ENCODE measurements at regions not wholly inside any gene's neighbourhood (a gene's known extent, or its start where the extent isn't known, plus 50 kb on each side); places are given as distances from the start of the nearest gene placed in this dataset.
"Not testable (repeated sequence)": the region's sequence is repeated elsewhere in the genome, so short reads cannot be mapped to it uniquely, and the experiment has no call there.

DNA sequence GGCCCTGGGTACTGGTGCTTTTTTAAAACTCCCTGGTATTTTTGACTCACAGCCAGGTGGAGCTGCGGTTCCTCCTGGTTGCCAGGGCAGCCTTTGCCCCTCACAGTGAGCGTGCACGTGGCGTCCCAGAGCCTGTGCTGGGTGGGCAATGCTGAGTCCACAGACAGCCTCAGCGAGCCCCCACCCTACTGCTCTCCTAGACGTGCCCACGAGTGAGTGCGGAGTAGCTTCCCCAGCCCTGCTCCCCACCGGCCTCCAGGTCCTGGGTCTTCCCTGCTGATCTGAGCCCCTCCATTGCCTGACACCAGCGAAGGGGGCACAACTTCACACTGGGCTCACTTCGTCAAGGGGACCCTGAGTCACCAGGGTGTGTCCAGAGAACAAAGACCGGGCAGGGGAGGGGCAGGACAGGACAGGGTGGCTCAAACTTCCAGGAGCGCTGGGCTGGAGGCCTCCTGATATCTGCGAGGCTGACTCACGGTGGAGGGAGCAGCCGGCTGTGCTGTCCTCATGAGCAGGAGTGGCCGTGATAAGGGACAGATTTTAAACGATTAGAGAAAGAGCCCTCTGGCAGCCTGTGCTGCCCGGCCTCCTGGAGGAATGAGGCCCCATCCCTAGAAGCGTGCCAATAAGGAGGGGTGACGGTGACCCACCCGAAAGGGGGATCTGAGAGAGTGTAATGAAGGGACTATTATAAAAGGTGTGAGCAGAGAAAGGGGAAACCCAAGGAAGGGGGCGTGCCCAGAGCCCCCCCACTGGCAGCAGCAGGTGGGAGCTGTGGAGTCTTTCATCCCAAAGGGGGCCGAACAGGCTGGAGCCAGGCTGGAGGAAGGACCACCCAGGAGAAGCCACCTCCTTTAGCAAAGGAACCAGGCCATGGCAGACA, 129.3 kb upstream of the FGF3 start:
- DNase-seq (ENCODE audit: low read depth in 2 of 2, low spot score in 1 of 2): no peak

DNA sequence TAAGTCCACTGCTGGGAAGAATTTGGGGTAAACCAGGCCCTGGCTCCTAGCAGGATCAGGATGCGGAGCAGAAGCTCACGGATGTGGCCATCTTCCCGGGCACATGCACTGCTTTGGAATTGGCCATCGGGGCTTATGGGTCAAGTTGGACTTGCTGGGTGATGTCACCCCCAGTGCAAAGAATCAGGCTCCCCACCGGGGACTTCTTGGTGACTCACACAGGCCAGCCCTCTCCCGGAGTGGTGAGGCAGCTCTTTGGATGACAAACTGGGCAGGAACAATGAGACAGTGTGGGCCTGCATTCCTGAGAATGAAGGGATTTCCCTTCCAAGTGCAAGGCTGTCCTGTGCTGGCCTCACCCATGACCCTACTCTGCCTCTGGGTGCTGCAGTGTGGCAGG, 128.8 kb upstream of the ANO1 start:
- DNase-seq (ENCODE audit: low read depth in 2 of 2, low spot score in 1 of 2): no peak

DNA sequence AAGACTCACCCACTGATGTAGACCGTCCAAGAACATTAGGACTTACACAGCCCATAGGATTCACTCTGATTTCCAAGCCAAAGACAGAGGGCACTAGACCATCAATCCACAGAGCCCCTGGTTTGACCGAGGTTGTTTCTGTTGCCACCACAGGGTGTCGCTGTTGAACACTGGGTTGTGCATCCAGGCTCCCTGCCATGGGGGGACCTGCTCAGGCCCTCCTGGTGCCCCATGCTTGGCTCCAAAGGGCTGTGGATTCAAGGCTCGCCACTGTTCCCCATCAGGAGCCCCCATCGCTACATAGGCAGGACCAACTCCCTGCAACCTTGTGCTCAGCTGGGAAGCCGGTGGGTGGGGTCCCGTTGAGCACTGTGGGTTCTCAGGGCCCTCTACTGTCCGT, 128.0 kb upstream of the ANO1 start:
- DNase-seq (ENCODE audit: low read depth in 2 of 2, low spot score in 1 of 2): no peak

GRCh38 chr11:69950621-69951020, 127.5 kb upstream of the ANO1 start:
- DNase-seq (ENCODE audit: low read depth in 2 of 2, low spot score in 1 of 2): no peak

GRCh38 chr11:69951821-69952220, 126.3 kb upstream of the ANO1 start:
- no peak for DNase-seq (ENCODE audit: low read depth in 2 of 2, low spot score in 1 of 2)

DNA sequence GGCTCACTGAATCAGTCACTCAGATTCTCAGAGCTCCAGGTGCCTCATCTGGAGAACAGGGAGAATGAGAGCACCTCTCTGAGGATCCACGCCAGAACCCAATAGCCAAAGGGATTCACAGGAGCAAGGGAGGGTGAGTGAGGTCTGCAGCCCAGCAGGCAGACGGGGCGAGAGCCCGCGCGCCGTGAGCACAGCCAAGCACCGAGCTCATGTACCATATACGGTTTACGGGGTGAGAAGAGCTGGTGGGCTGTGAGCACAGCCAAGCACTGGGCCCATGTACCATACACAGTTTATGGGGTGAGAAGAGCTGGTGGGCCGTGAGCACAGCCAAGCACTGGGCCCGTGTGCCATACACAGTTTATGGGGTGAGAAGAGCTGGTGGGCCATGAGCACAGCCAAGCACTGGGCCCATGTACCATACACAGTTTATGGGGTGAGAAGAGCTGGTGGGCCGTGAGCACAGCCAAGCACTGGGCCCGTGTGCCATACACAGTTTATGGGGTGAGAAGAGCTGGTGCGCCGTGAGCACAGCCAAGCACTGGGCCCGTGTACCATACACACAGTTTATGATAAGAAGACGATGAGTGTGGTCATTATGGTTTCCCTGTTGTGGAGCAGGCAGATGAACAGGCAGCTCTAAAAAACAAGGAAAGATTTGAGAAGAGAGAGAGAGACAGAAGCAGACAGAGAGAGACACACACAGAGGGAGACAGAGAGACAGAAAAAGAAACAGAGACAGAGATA, 125.7 kb upstream of the ANO1 start:
- DNase-seq (ENCODE audit: low read depth in 2 of 2, low spot score in 1 of 2): not testable (repeated sequence)

DNA sequence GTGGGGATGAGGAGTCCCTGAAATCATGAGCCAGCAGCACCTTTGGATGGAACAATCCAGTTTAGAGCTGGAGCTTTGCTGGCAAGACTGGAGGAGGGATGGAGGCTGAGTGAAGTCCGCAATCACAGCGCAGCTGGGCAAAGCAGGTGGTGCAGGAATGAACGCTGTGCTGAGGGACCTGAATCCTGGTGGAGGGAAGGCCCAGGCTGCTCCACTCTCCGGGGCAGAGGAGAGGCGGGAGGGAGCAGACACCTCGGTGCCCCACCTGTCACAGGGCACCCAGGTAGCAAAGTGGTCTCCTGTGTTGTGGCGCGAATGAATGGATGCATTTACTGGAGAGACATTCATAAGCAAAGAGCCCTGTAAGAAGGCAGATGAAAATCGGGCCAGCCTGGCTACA, 124.8 kb upstream of the ANO1 start:
- no peak for DNase-seq (ENCODE audit: low read depth in 2 of 2, low spot score in 1 of 2)

DNA sequence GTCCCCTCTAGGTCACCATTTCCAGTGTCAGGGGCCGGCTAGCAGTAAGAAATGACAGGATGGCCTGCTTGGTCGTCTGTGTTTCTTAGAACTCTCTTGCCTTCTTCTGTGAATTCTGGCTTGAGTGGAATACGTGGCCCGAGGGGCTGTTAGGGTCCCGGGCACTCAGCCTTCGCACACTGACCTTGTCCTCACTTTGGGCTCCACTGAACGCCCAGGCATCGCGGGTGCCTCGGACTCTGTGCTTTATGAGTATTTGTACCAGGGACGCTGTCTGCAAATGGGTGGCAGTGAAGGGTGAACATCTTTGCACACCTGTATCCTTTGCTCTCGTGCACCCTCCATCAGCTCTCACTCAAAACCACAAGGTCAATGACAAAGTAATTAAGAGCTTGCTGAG, 123.4 kb upstream of the ANO1 start:
- no peak for DNase-seq (ENCODE audit: low read depth in 2 of 2, low spot score in 1 of 2)

DNA sequence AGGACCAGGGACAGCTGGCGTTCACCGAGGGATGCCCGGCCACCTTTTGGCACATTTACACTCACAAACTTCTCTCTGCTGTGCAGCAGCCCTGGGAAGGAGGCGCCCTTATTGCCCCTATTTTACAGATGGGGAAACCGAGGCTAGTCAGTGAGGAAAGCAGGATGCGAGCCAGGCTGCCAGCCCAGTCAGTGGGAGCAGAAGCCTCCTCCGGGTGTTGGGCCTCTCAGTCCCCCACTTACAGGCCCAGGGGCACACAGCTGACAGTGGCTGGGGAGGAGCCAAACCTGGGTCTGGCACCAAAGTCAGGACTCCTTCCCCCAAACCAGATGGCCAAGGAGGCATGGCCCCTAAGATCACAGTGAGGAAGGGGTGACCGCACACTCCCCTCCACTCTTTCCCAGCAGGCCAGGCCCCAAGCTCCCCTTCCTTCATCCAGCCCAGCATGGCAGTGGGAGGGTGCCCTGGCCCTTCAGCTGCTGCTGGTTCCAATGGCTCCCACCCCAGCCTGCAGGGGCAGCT, 121.4 kb upstream of the ANO1 start:
- DNase-seq (ENCODE audit: low read depth in 2 of 2, low spot score in 1 of 2): no peak

- no peak for DNase-seq (ENCODE audit: low read depth in 2 of 2, low spot score in 1 of 2)
These were observed 120.3 kb upstream of the ANO1 start for GRCh38 chr11:69957849-69958248.

DNA sequence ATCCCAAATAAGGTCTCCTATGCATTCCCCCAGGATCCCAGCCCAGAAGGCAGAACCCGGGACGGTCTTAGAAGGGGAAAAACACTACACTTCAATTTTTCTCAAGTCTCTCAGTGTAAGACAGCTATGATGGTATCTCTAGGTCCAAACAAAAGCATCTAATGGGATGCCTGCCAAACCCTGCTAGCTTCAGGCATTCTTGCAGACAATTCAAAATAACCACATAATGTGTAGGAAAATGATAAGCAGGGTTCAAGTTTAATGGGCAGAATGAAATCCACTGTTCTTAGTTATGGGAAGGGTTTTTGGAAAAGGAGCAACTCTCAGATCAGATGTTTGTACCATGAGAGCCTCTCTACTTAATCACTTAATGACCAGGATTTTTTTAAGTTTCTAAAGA, 119.8 kb upstream of the ANO1 start:
- DNase-seq (ENCODE audit: low read depth in 2 of 2, low spot score in 1 of 2): no peak

DNA sequence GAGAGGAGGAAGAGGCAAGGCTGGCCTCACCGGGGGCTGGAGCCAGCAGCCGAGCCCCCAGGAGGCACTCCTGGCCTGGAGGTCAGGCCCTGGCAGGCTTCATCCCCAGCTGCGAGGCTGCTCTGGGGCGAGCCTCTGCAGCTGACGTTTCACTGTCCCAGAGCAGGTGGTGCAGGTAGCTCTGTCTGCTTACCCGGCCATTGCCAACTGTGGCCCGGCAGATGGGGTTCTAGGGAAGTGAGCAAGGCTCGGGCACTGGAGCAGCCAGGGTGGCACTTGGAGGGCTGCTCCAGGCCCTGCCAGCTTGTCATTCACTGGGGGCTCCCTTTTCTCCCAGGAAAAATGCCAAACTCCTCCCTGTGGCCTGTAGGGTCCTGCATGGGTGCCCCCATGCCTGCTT, 118.7 kb upstream of the ANO1 start:
- no peak for DNase-seq (ENCODE audit: low read depth in 2 of 2, low spot score in 1 of 2)

GRCh38 chr11:69961738-69962137, 116.4 kb upstream of the ANO1 start:
- DNase-seq (ENCODE audit: low read depth in 2 of 2, low spot score in 1 of 2): no peak

DNA sequence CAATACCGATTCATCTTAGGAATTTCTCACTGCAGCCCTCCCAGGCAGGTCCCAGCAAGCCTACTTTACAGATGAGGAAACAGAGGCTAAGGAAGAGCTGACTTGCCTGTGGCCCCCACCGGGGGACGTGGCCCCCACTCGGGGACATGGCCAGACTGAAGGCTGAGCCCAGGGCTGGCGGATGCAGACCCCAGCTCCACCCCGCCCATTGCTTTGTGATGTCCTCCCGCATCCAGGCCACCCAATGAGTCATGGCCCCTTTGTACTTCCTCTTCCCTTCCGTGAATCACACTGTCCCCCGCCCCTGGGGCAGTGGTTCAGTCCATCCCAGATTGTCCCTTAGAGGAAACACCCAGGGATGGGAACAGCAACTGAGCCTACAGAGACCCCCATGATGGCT, 116.0 kb upstream of the ANO1 start:
- DNase-seq (ENCODE audit: low read depth in 2 of 2, low spot score in 1 of 2): no peak

DNA sequence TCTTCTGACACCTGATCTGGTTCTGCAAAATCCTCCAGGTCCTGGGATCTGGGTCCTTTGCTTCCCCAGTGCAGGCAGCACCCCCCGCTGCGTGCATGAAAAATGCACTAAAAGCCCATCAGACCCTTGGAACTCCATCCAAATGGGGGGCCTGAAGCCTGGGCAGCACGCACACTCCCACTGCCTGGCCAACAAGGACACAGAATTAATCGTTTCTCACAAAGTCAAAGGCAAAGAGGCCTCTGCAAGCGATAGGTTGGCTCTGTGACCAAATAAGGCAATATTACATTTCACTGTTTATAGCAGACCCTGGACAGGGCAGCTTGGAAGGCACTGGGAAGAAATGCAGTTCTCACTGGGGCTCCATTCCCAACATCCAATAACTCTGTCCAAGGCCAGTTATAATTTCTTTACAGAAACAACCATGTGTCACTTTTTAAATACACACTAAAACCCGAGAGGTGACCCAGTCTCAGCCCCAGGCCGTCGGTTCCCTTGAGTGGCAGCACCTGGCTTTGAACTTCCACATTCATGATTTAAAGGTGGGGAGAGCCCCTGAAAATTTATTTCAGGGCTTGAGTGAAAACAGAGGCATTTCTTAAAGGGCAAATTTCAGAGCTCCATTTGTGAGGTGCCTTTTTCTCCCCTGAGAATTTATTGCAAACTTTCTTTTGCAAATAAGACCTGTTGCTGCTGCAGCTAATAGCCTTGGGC, 114.4 kb upstream of the ANO1 start:
- no peak for DNase-seq (ENCODE audit: low read depth in 2 of 2, low spot score in 1 of 2)

GRCh38 chr11:69964247-69964643, 113.9 kb upstream of the ANO1 start:
- no peak for DNase-seq (ENCODE audit: low read depth in 2 of 2, low spot score in 1 of 2)

DNA sequence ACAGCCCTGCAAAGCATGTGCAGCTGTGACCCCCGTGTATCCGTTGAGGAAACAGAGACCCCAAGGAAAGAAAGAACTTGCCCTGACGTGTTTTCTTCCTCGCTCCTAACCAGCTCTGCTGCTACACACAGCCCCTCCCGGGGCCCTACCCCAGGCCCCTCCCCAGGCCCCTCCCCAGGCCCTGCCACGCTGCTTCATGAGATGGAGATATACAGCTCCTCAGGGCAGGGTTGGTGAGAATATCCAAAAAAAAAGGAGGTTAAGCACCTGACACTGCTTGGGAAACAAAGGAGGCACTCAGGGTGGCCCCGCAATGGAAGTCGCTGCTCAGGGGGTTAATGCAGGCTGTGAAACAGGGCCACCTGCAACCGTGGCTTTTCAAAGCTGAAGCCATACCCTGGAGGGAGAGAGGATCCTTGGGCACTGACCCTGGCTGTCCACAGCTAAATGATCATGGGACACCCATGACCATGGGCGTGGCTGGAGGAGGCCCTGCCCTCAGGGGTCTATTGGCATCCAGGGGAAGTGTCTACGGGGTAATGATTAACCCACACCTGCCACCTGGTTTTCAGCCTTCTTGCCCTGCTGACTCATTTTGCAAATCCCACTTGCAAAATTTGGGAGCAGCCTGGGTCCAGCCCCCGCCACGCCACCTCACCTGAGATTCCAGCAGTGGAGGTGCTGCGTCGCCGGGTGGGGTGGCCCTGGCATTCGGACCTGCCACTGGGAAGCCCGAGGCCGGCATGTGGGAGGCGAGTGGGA, 112.1 kb upstream of the ANO1 start:
- DNase-seq (ENCODE audit: low read depth in 2 of 2, low spot score in 1 of 2): no peak

DNA sequence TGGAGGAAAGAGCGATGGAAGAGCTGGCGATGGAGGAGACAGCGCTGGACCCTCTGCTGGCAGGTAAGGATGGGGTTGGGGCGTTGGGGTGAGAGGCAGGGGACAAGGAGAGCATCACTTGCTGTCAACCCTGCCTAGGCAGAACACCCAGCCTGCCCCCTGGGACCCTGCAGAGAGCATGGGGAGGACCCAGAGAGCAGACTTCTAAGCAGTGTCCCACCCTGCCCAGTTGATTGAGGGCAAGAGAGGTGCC, 111.6 kb upstream of the ANO1 start:
- DNase-seq (ENCODE audit: low read depth in 2 of 2, low spot score in 1 of 2): no peak

DNA sequence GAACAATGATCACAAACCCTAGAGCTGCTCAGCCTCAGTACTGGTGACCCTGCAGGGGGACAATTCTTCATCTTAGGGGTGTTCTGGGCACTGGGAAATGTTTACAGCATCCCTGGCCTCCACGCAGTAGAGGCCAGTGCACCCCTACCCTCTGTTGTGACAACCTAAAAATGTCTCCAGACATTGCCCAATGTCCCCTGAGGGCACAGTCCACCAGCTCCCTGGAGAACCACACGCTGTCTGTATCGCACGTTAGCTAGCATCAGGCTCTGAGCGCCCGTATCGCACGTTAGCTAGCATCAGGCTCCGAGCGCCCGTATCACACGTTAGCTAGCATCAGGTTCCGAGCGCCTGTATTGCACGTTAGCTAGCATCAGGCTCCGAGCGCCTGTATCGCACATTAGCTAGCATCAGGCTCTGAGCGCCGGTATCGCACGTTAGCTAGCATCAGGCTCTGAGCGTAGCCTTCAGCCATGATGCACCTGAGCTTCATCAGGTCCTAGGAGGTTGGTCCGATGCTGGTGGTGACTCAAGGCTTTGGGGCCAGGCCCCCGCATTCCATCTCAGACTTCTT, 111.1 kb upstream of the ANO1 start:
- no peak for DNase-seq (ENCODE audit: low read depth in 2 of 2, low spot score in 1 of 2)

DNA sequence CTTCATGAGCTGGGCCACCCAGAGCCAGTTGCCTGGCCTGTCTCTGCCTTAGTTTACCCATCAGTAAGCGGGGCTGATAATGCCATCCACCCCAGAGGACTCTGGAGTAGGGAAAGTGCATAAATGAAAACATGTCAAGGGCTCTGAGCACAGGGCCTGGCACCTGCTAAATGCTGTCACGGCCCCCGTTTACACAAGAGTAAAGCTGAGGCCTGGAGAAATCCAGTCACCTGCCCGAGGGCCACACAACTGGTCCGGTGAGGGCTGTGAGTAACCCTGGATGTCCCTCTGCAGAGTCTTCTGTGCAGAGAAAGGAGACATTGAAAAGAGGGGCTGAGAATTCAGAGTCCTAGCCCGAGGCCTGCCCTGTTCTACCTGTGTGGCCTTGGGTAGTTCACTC, 110.6 kb upstream of the ANO1 start:
- DNase-seq (ENCODE audit: low read depth in 2 of 2, low spot score in 1 of 2): no peak

Measured in stimulated activated CD8-positive, alpha-beta memory T cell treated with anti-CD3 and anti-CD28 coated beads, Interleukin-4, amount 100 ng/mL, for 4 hours (primary cell).